Mesendoderm (in vitro differentiated cells): ENCODE measurements at regions not wholly inside any gene's neighbourhood (a gene's known extent, or its start where the extent isn't known, plus 50 kb on each side); places are given as distances from the start of the nearest gene placed in this dataset.

Experiments
- DNase-seq: peaks from one replicate; pipeline ENCODE4 v3.0.0; 2013
- H2AK5ac ChIP-seq: 2 replicates; pipeline ENCODE4 v1.6.1; 2013; ENCODE audit warnings: low read length, inconsistent platforms
- H2BK120ac ChIP-seq: 2 replicates; pipeline ENCODE4 v1.6.1; 2013; ENCODE audit warnings: low read depth, mild to moderate bottlenecking, low read length, moderate library complexity, mixed read lengths
- H2BK15ac ChIP-seq: replicated peaks from 2 replicates; pipeline ENCODE4 v1.6.1; 2013; ENCODE audit warnings: low read depth, mild to moderate bottlenecking, moderate library complexity
- H2BK5ac ChIP-seq: 2 replicates; pipeline ENCODE4 v1.6.1; 2013; ENCODE audit warnings: low read length, inconsistent platforms
- H3K18ac ChIP-seq: 2 replicates; pipeline ENCODE4 v1.6.1; 2013; ENCODE audit warnings: mild to moderate bottlenecking, low read length, mixed read lengths
- H3K23ac ChIP-seq: one replicate; pipeline ENCODE4 v1.6.1; 2013; ENCODE audit warnings: low read length
- H3K27ac ChIP-seq: 2 replicates; pipeline ENCODE4 v1.5.1; 2013; ENCODE audit warnings: low read depth, mild to moderate bottlenecking, inconsistent platforms, low read length, moderate library complexity
- H3K27me3 ChIP-seq: 2 replicates; pipeline ENCODE4 v1.6.1; 2013; ENCODE audit warnings: low read length, control low read depth, mild to moderate bottlenecking, inconsistent platforms; ENCODE audit not compliant: insufficient read depth, poor library complexity
- H3K36me3 ChIP-seq: 2 replicates; pipeline ENCODE4 v1.6.1; 2013; ENCODE audit warnings: low read length, inconsistent platforms; ENCODE audit not compliant: control insufficient read depth, insufficient read depth
- H3K4ac ChIP-seq: one replicate; pipeline ENCODE4 v1.6.1; 2013; ENCODE audit warnings: low read depth, mild to moderate bottlenecking, low read length, moderate library complexity
- H3K4me1 ChIP-seq: 2 replicates; pipeline ENCODE4 v1.6.1; 2013; ENCODE audit warnings: low read depth, low read length, inconsistent platforms; ENCODE audit not compliant: control insufficient read depth
- H3K4me2 ChIP-seq: 2 replicates; pipeline ENCODE4 v1.6.1; 2013; ENCODE audit warnings: low read length
- H3K4me3 ChIP-seq: 2 replicates; pipeline ENCODE4 v1.5.1; 2013; ENCODE audit warnings: mild to moderate bottlenecking, low read length
- H3K56ac ChIP-seq: one replicate; pipeline ENCODE4 v1.6.1; 2013; ENCODE audit warnings: low read length
- H3K79me1 ChIP-seq: 2 replicates; pipeline ENCODE4 v1.6.1; 2013; ENCODE audit warnings: low read length, inconsistent platforms
- H3K79me2 ChIP-seq: 2 replicates; pipeline ENCODE4 v1.6.1; 2013; ENCODE audit warnings: mild to moderate bottlenecking, low read length; ENCODE audit not compliant: control insufficient read depth, insufficient read depth
- H3K9ac ChIP-seq: 2 replicates; pipeline ENCODE4 v1.6.1; 2013; ENCODE audit warnings: low read length, inconsistent platforms
- H4K5ac ChIP-seq: one replicate; pipeline ENCODE4 v1.6.1; 2013; ENCODE audit warnings: low read length
- H4K8ac ChIP-seq: one replicate; pipeline ENCODE4 v1.6.1; 2013; ENCODE audit warnings: low read depth, mild to moderate bottlenecking, control low read depth, low read length, moderate library complexity
- WGBS: extraction: QIAGEN DNeasy Blood & Tissue Kit; methylation state at CpG from one replicate; pipeline ENCODE4 v1.1.7; 2013; ENCODE audit warnings: low lambda C conversion rate, missing lambda C conversion rate; ENCODE audit not compliant: insufficient coverage; ENCODE audit errors: extremely low coverage; 5-methylcytosine and 5-hydroxymethylcytosine counted together

GRCh38 chr21:35396655-35397054 lies 347.6 kb upstream of the RUNX1 start:
- Histone ChIP-seq H3K18ac (no peak overlapping the region), H3K79me1 (no peaks in the 10 kb centered on the region), H2AK5ac (no peak overlapping the region), H3K36me3 (no peaks in the 10 kb centered on the region), H2BK5ac (no peak overlapping the region), H3K27ac (no peak overlapping the region), H2BK120ac (no peak overlapping the region), H3K4me3 (no peak overlapping the region), H3K4me1 (no peaks in the 10 kb centered on the region), H3K27me3 (no peaks in the 10 kb centered on the region), H3K56ac (no peak overlapping the region), H3K79me2 (no peaks in the 10 kb centered on the region), H2BK15ac (no peak overlapping the region), H4K8ac (no peak overlapping the region), H3K23ac (no peak overlapping the region), H3K4me2 (no peak overlapping the region), H3K9ac (no peak overlapping the region), H3K4ac (no peak overlapping the region), H4K5ac (no peak overlapping the region)
- WGBS, result no CpG with 5 or more reads among the region's 4 CpGs
- no peak for DNase-seq

DNA sequence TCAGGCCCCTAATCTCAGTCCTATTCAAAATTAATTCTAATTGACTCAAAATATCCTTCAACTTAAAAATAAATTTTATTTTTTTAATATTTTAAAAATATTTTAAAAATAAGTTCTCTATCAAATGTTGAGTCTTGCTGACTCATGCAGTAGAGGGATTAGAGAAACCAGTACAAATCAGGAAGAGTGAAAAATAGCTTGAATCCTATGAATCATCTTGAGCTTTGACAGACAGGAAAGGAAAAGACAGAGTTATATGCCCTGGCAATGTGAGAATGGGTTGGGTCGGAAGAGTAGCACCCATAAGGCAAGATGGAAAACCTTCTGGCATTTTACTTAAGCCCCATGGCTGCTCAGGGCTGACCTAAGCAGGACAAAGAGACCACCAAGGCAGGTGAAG lies 346.6 kb upstream of the RUNX1 start:
- DNase-seq, result no peak
- Histone ChIP-seq H3K36me3 (no peaks in the 10 kb centered on the region), H3K4me1 (no peaks in the 10 kb centered on the region), H3K79me2 (no peaks in the 10 kb centered on the region), H4K5ac (no peak overlapping the region), H2BK5ac (no peak overlapping the region), H3K79me1 (no peaks in the 10 kb centered on the region), H3K4me3 (no peak overlapping the region), H3K56ac (no peak overlapping the region), H3K27ac (no peak overlapping the region), H3K4ac (no peak overlapping the region), H3K18ac (no peak overlapping the region), H4K8ac (no peak overlapping the region), H2AK5ac (no peak overlapping the region), H3K9ac (no peak overlapping the region), H2BK15ac (no peak overlapping the region), H3K27me3 (no peaks in the 10 kb centered on the region), H3K23ac (no peak overlapping the region), H3K4me2 (no peak overlapping the region), H2BK120ac (no peak overlapping the region)
- no CpG with 5 or more reads among the region's 1 CpG for WGBS

DNA sequence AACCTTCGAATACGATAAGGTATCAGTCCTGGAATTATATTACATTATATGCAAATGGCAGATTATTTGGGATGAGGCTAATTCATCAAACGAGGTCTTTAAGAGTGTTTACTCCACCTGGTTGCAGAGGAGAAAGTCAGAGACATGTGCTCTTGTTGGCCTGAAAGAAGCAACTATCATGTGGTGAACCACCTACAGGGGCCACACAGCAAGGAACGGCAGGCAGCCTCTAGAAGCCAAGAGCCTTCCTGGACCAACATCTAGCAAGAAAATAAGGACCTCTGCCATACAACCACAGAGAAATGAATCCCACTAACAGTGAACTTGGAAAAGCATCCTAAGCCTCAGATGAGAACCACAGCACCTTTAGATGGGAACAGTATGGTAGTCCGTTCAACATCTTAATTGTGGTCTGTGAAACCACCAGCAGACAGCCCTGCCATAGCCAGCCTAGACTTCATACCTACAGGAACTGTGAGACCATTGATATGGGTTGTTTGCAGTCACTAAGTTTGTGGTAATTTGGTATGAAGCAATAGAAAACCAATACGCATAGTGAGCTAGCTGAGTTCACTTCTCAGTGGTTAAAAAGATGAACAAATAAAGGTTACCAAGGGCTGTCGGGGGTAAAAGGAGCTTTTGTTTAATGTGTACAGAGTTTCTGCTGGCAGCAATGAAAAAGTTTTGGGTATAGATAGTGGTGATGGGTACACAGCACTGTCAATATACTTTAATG lies 345.7 kb upstream of the RUNX1 start:
- H3K36me3 ChIP-seq, result no peaks in the 10 kb centered on the region
- H2BK5ac ChIP-seq, result no peak overlapping the region
- H4K5ac ChIP-seq, result no peak overlapping the region
- H2BK120ac ChIP-seq, result no peak overlapping the region
- whole genome bisulfite sequencing, result no CpG with 5 or more reads among the region's 7 CpGs
- H4K8ac ChIP-seq, result no peak overlapping the region
- H3K9ac ChIP-seq, result no peak overlapping the region
- no peak overlapping the region for H3K23ac ChIP-seq
- no peaks in the 10 kb centered on the region for H3K79me1 ChIP-seq
- DNase-seq, result no peak
- H3K18ac ChIP-seq, result no peak overlapping the region
- no peak overlapping the region for H3K4ac ChIP-seq
- no peak overlapping the region for H3K56ac ChIP-seq
- no peak overlapping the region for H3K27ac ChIP-seq
- no peak overlapping the region for H3K4me3 ChIP-seq
- H3K27me3 ChIP-seq, result no peaks in the 10 kb centered on the region
- H2BK15ac ChIP-seq, result no peak overlapping the region
- H3K4me2 ChIP-seq, result no peak overlapping the region
- no peaks in the 10 kb centered on the region for H3K4me1 ChIP-seq
- no peak overlapping the region for H2AK5ac ChIP-seq
- H3K79me2 ChIP-seq, result no peaks in the 10 kb centered on the region

GRCh38 chr21:35394049-35394448 lies 344.9 kb upstream of the RUNX1 start:
- WGBS, result no CpG with 5 or more reads among the region's 1 CpG
- Histone ChIP-seq H2BK15ac (no peak overlapping the region), H2BK120ac (no peak overlapping the region), H3K27me3 (no peaks in the 10 kb centered on the region), H3K4me1 (no peaks in the 10 kb centered on the region), H4K5ac (no peak overlapping the region), H3K27ac (no peak overlapping the region), H3K23ac (no peak overlapping the region), H2AK5ac (no peak overlapping the region), H3K4ac (no peak overlapping the region), H3K79me1 (no peaks in the 10 kb centered on the region), H3K36me3 (no peaks in the 10 kb centered on the region), H2BK5ac (no peak overlapping the region), H3K18ac (no peak overlapping the region), H3K4me3 (no peak overlapping the region), H3K56ac (no peak overlapping the region), H3K4me2 (no peak overlapping the region), H4K8ac (no peak overlapping the region), H3K9ac (no peak overlapping the region), H3K79me2 (no peaks in the 10 kb centered on the region)
- no peak for DNase-seq

DNA sequence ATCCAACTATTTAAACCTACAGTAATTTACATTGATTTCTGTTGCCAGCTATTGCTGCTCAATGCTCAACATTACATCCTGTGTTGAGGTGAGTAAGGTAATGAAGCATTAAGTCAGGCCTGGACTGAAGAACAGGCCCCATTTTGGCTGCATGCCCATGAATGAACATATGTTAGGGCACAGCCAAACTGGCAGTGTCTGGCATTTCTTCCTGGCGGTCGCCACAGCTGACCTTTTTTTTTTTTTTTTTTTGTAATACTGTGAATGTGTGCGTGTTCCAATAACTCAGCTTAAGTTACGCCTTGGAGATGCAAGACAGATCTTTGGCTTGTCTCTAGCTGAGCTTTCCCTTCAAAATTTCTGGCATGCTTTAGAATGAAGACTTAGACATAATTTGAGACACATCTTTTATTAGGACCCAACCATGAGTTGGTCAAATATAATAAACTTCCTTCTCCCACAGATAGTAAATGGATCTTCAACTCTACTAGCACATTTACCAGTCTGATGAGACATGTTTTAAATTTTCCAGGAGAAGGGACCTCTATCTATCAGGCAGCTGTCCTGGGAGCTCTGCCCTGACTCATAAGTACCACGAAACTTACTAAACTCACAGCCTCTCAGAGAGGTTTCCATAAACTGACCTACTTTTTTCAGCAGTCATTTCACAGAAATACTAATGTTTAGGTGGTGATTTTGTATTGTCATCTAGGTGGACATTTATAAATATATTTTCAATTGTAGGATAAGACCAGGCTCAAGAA lies 341.1 kb upstream of the RUNX1 start:
- H2BK120ac ChIP-seq, result no peak overlapping the region
- H3K27me3 ChIP-seq, result no peaks in the 10 kb centered on the region
- no peak overlapping the region for H3K56ac ChIP-seq
- H2BK5ac ChIP-seq, result no peak overlapping the region
- DNase-seq, result no peak
- no peak overlapping the region for H3K4ac ChIP-seq
- no peak overlapping the region for H3K4me2 ChIP-seq
- H3K36me3 ChIP-seq, result no peaks in the 10 kb centered on the region
- no peak overlapping the region for H3K23ac ChIP-seq
- no peak overlapping the region for H3K9ac ChIP-seq
- no peak overlapping the region for H4K5ac ChIP-seq
- no peak overlapping the region for H3K4me3 ChIP-seq
- H2AK5ac ChIP-seq, result no peak overlapping the region
- no peaks in the 10 kb centered on the region for H3K4me1 ChIP-seq
- H3K27ac ChIP-seq, result no peak overlapping the region
- no peaks in the 10 kb centered on the region for H3K79me1 ChIP-seq
- no peaks in the 10 kb centered on the region for H3K79me2 ChIP-seq
- no peak overlapping the region for H3K18ac ChIP-seq
- no CpG with 5 or more reads among the region's 5 CpGs for WGBS
- H4K8ac ChIP-seq, result no peak overlapping the region
- H2BK15ac ChIP-seq, result no peak overlapping the region
